Activated naive CD4-positive, alpha-beta T cell treated with anti-CD3 and anti-CD28 coated beads for 36 hours (primary cell): ENCODE measurements at regions not wholly inside any gene's neighbourhood (a gene's known extent, or its start where the extent isn't known, plus 50 kb on each side); places are given as distances from the start of the nearest gene placed in this dataset.
"Not testable (repeated sequence)": the region's sequence is repeated elsewhere in the genome, so short reads cannot be mapped to it uniquely, and the experiment has no call there.

Experiments used
- CTCF ChIA-PET: fragments of 350-600 bp; sonication (Branson Sonifier 250); formaldehyde crosslinking; loops from one replicate; lab custom pipeline; 2021; ENCODE audit warnings: antibody characterized with exemption; lab: Charles Lee
- DNase-seq: peaks from one replicate; pipeline ENCODE4 v3.0.0-alpha.2; 2020
- H3K27ac Mint-ChIP-seq: one replicate; pipeline ENCODE4 v1.8.0; 2021; ENCODE audit warnings: mild to moderate bottlenecking, mixed read lengths
- H3K27me3 Mint-ChIP-seq: one replicate; pipeline ENCODE4 v1.8.0; 2021; ENCODE audit warnings: low read depth, mixed read lengths
- H3K36me3 Mint-ChIP-seq: one replicate; pipeline ENCODE4 v1.8.0; 2021; ENCODE audit warnings: low read depth, mixed read lengths
- H3K4me1 Mint-ChIP-seq: one replicate; pipeline ENCODE4 v1.8.0; 2021; ENCODE audit warnings: low read depth, mixed read lengths
- H3K4me3 Mint-ChIP-seq: one replicate; pipeline ENCODE4 v1.8.0; 2021; ENCODE audit warnings: mild to moderate bottlenecking, moderate library complexity, mixed read lengths
- H3K9me3 Mint-ChIP-seq: one replicate; pipeline ENCODE4 v1.8.0; 2021; ENCODE audit warnings: mixed read lengths
- intact Hi-C: fragments of 100-400 bp; cut with micrococcal nuclease; formaldehyde crosslinking; loops from one replicate; pipeline ENCODE4 v1.15.1; 2023

DNA sequence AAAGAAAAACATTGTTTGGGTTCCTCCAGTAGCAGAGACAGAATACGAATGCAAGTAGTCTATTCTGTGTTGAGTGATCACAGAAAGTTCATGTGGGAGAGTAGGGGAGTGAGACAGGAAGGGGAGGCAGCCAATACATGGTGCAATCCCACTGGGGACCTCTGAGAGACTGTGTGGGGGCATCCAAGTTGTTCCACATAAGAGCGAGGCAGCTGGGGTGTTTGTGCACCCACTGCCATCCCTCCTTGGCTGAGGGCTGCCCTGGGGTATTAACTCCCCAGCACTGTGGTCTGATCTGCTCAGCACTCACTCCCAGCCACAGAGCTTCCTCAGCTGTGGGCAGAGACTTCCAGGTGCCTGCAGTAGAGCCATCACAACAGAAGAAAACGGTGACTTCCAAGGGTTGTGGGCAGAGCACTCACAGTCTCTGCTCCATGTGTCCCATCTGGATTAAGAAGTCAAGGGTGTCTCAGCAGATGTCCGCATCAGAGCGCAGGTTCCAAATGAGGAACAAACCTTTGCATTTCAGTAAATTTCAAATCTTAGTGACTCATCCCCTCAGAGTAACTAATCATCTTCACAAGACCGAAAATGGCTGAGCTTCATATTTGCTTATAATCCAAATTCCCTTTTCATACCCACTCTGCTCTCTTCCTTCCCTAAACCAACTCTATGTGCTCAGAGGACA, 101.9 kb upstream of the NAA20 start:
- intact Hi-C loops: no loop called here
- CTCF ChIA-PET: no interaction called here
- no peak overlapping the region for H3K27ac Mint-ChIP-seq
- no peaks in the 10 kb centered on the region for H3K9me3 Mint-ChIP-seq
- H3K4me1 Mint-ChIP-seq: no peaks in the 10 kb centered on the region
- no peak for DNase-seq
- H3K36me3 Mint-ChIP-seq: no peaks in the 10 kb centered on the region
- peaks cover 13% of the 10 kb centered on the region for H3K27me3 Mint-ChIP-seq
- H3K4me3 Mint-ChIP-seq: no peak overlapping the region

- Mint-ChIP-seq H3K27me3 (peaks cover 13% of the 10 kb centered on the region), H3K4me1 (no peaks in the 10 kb centered on the region), H3K4me3 (no peak overlapping the region), H3K27ac (no peak overlapping the region), H3K9me3 (no peaks in the 10 kb centered on the region), H3K36me3 (no peaks in the 10 kb centered on the region)
- DNase-seq: no peak
- CTCF ChIA-PET: no interaction called here
- intact Hi-C loops: no loop called here
Observed at GRCh38 chr20:19916531-19917485, 100.4 kb upstream of the NAA20 start.

- no peak overlapping the region for H3K4me3 Mint-ChIP-seq
- CTCF ChIA-PET: no interaction called here
- intact Hi-C loops: no loop called here
- H3K27ac Mint-ChIP-seq: no peak overlapping the region
- H3K4me1 Mint-ChIP-seq: no peaks in the 10 kb centered on the region
- DNase-seq: no peak
- H3K36me3 Mint-ChIP-seq: no peaks in the 10 kb centered on the region
- no peaks in the 10 kb centered on the region for H3K9me3 Mint-ChIP-seq
- H3K27me3 Mint-ChIP-seq: peaks cover 13% of the 10 kb centered on the region
Observed at GRCh38 chr20:19918965-19919329, 98.2 kb upstream of the NAA20 start.

DNA sequence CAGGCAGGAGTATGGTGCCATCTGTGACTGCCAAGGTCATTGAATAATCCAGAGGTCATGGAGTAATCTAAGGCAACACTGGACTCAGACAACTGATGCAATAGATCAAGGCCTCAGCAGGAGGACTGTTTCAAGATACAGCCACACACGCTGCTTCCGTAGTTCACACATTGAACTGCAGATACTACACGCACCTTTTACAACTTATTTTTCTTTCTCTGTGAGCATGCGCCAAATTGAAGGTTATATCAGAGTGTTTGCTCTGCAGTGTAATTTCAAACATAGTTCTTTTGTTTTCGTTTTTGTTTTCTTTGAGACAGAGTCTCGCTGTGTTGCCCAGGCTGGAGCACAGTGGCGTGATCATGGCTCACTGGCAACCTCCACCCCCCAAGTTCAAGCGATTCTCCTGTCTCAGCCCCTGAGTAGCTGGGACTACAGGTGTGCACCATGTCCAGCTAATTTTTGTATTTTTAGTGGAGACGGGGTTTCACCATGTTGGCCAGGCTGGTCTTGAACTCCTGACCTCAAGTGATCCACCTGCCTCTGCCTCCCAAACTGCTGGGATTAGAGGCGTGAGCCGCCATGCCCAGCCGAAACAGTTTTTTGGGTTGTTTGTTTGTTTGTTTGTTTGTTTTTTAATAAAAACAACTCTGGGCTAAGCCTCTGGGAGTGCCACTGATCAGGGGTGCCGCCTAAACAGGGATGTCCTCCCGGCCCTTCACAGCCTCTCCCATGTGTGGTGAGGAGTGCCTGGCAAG, 96.6 kb upstream of the NAA20 start:
- CTCF ChIA-PET: interaction anchor here (0.7 kb wide), 1 partner anchor 138 kb away, joined by 5 read pairs; no protein-coding TSS in a partner anchor
- no peaks in the 10 kb centered on the region for H3K4me1 Mint-ChIP-seq
- no peaks in the 10 kb centered on the region for H3K36me3 Mint-ChIP-seq
- H3K27me3 Mint-ChIP-seq: peaks cover 6% of the 10 kb centered on the region
- no peak overlapping the region for H3K27ac Mint-ChIP-seq
- DNase-seq: no peak
- intact Hi-C loops: no loop called here
- H3K4me3 Mint-ChIP-seq: no peak overlapping the region
- no peaks in the 10 kb centered on the region for H3K9me3 Mint-ChIP-seq

DNA sequence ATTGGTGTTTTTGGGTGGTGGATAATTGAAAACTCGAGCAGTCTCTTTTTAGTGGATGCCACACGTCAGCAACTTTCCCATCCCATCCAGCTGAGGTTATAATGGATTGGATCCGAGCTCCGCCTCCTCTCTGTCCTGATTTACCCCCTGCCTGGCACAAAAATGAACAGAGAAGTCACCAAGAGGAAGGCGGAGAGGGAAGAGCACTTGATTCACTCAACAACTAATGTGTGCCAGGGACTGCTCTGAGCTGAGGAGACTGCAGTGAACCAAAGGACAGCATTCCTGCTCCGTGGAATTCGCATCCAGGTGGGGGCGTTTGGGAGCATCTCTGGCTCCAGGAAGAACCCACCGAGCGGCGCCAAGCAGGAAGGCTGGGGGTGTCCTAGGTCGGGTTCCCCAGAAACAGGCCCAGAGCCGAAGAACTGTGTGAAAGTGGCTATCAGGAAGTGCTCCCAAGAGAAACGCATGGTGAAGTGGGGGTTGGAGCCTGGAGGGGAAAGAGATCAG, 95.8 kb upstream of the NAA20 start:
- DNase-seq: no peak
- Mint-ChIP-seq H3K27ac (no peak overlapping the region), H3K4me1 (no peaks in the 10 kb centered on the region), H3K9me3 (no peaks in the 10 kb centered on the region), H3K27me3 (peaks cover 5% of the 10 kb centered on the region), H3K4me3 (no peak overlapping the region), H3K36me3 (no peaks in the 10 kb centered on the region)
- CTCF ChIA-PET: no interaction called here
- intact Hi-C loops: no loop called here

- H3K4me1 Mint-ChIP-seq, CTCF ChIA-PET, H3K9me3 Mint-ChIP-seq, H3K27ac Mint-ChIP-seq, intact Hi-C loops, DNase-seq, H3K27me3 Mint-ChIP-seq, H3K4me3 Mint-ChIP-seq, H3K36me3 Mint-ChIP-seq: not testable (repeated sequence)
Observed at GRCh38 chr20:19921829-19922228, 95.3 kb upstream of the NAA20 start.

GRCh38 chr20:19922716-19923115, 94.4 kb upstream of the NAA20 start:
- intact Hi-C loops: no loop called here

DNA sequence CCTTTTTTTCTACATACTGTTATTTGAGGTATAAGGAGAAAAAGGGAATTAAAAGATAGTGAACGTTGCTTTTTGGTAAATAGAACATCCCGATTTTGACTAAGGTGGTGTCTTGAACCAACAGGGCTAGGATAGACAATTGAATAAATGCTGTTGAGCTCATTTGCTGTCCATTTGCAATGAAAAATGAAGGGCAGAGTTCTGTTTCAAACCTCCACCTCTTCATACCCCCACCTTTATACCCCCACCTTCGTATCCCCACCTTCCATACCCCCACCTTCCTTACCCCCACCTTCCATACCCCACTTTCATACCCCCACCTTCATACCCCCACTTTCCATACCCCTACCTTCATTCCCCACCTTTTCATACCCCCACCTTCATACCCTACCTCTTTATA, 93.4 kb upstream of the NAA20 start:
- H3K4me1 Mint-ChIP-seq: no peaks in the 10 kb centered on the region
- no peak for DNase-seq
- CTCF ChIA-PET: no interaction called here
- no peaks in the 10 kb centered on the region for H3K36me3 Mint-ChIP-seq
- no peak overlapping the region for H3K4me3 Mint-ChIP-seq
- no peaks in the 10 kb centered on the region for H3K27me3 Mint-ChIP-seq
- no peak overlapping the region for H3K27ac Mint-ChIP-seq
- no peaks in the 10 kb centered on the region for H3K9me3 Mint-ChIP-seq
- intact Hi-C loops: no loop called here

More at GRCh38 chr20:19922716-19923115, 94.4 kb upstream of the NAA20 start:
- no peak overlapping the region for H3K27ac Mint-ChIP-seq
- no peak for DNase-seq
- no peak overlapping the region for H3K4me3 Mint-ChIP-seq
- H3K36me3 Mint-ChIP-seq: no peaks in the 10 kb centered on the region
- CTCF ChIA-PET: no interaction called here
- H3K27me3 Mint-ChIP-seq: peaks cover 5% of the 10 kb centered on the region
- H3K4me1 Mint-ChIP-seq: no peaks in the 10 kb centered on the region
- no peaks in the 10 kb centered on the region for H3K9me3 Mint-ChIP-seq

DNA sequence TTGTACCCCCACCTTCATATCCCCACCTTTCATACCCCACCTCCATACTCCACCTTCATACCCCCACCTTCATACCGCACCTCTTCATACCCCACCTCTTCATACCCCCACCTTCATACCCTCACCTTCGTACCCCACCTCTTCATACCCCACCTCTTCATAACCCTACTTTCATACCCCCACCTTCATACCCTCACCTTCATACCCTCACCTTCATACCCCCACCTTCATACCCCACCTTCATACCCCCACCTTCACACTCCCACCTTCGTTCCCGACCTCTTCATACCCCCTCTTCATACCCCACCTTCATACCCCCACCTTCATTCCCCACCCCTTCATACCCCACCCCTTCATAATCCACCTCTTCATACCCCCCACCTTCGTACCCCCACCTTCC, 92.9 kb upstream of the NAA20 start:
- Mint-ChIP-seq H3K9me3 (no peaks in the 10 kb centered on the region), H3K36me3 (no peaks in the 10 kb centered on the region), H3K27me3 (no peaks in the 10 kb centered on the region), H3K4me1 (no peaks in the 10 kb centered on the region), H3K27ac (no peak overlapping the region), H3K4me3 (no peak overlapping the region)
- CTCF ChIA-PET: no interaction called here
- intact Hi-C loops: no loop called here
- DNase-seq: no peak

- Mint-ChIP-seq H3K27me3 (no peaks in the 10 kb centered on the region), H3K4me3 (no peak overlapping the region), H3K27ac (no peak overlapping the region), H3K36me3 (no peaks in the 10 kb centered on the region), H3K4me1 (no peaks in the 10 kb centered on the region), H3K9me3 (no peaks in the 10 kb centered on the region)
- CTCF ChIA-PET: interaction anchor here (0.8 to 1.2 kb wide), 2 partner anchors 10 to 78 kb away, joined by 3 read pairs; no protein-coding TSS in a partner anchor
- intact Hi-C loops: no loop called here
- DNase-seq: no peak
Observed at GRCh38 chr20:19926591-19926990, 90.6 kb upstream of the NAA20 start.

GRCh38 chr20:19928328-19929011, 88.7 kb upstream of the NAA20 start:
- DNase-seq: no peak
- Mint-ChIP-seq H3K27ac (no peak overlapping the region), H3K4me1 (no peaks in the 10 kb centered on the region), H3K27me3 (no peaks in the 10 kb centered on the region), H3K4me3 (no peak overlapping the region), H3K9me3 (no peaks in the 10 kb centered on the region), H3K36me3 (no peaks in the 10 kb centered on the region)
- intact Hi-C loops: no loop called here
- CTCF ChIA-PET: no interaction called here

DNA sequence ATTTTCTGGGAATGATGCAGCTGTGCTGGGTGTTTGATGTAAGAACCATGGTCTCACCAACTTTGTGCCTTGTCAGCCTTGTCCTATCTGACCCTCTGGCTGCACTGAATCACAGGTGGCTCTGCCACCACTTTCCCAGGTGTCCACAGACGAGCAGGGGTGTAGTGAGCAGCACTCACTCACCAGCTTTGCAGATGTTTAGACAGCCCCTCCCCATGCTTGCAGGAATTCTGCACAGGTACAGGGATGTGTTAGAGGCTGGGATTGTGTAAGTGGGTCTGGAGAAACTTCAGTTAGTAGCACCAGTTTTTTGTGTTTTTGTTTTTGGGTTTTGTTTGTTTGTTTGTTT, 88.2 kb upstream of the NAA20 start:
- Mint-ChIP-seq H3K4me1 (no peaks in the 10 kb centered on the region), H3K36me3 (no peaks in the 10 kb centered on the region), H3K9me3 (no peaks in the 10 kb centered on the region), H3K4me3 (no peak overlapping the region), H3K27ac (no peak overlapping the region), H3K27me3 (no peaks in the 10 kb centered on the region)
- no peak for DNase-seq
- CTCF ChIA-PET: no interaction called here
- intact Hi-C loops: no loop called here
